ENCODE measurements at regions not wholly inside any gene's neighbourhood (a gene's known extent, or its start where the extent isn't known, plus 50 kb on each side); places are given as distances from the start of the nearest gene placed in this dataset.
A peak's percentile ranks its signal among the peaks of the same experiment; 100 is the strongest.

DNA sequence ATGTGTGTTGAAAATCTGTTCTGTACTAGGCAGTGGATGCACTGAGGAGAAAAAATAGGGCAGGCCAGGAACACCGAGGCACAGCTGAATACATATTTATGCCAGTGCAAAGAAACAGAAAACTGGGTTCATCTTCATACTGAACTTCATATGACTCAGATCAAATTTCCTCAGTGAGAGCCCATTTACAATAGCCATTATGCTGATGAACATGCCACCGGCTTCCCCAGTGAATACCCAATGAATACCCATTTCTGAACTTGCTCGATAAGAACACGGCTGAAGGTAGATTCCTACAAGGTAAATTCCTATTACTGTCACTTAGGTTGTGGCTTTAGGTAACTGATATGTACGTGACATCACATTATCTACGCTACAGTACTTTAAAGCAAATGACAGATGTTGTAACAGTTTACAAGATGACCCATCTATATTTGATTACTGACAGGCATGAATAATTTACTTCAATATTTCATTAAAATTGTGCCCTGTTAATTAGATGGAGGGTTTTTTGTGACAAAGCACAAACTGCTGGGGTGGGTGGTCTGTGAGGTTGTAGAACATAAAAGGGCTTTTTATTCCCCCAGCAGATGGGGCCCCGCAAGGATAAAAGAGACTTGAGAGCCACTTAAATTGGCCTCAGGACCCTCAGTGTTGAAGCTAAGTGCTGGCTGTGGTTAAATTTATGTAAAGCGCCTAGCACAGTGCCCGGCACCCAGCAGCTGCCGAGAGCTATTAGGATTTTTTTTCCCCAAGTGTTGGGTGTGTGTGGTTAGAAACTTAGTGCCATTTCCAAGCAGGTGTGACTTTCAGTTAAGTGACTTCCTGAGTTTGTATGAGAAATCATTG, 264.5 kb downstream of the CD83 start:
- H3K27ac ChIP-seq (ENCODE audit: extremely low read depth, low read depth, low read length) = no peak overlapping the region
- POLR2A ChIA-PET = no interaction called here
- TF ChIP-seq FEZF1 (tag by site-specific recombination; IDR thresholded peaks at IDR 0.05) (no peak), ZNF350 (tag by site-specific recombination; IDR thresholded peaks at IDR 0.05) (no peak), ZBTB17 (tag by site-specific recombination; IDR thresholded peaks at IDR 0.05) (no peak), ZNF596 (tag by site-specific recombination; IDR thresholded peaks at IDR 0.05) (no peak)
- TF ChIP-seq, protein P1, sequence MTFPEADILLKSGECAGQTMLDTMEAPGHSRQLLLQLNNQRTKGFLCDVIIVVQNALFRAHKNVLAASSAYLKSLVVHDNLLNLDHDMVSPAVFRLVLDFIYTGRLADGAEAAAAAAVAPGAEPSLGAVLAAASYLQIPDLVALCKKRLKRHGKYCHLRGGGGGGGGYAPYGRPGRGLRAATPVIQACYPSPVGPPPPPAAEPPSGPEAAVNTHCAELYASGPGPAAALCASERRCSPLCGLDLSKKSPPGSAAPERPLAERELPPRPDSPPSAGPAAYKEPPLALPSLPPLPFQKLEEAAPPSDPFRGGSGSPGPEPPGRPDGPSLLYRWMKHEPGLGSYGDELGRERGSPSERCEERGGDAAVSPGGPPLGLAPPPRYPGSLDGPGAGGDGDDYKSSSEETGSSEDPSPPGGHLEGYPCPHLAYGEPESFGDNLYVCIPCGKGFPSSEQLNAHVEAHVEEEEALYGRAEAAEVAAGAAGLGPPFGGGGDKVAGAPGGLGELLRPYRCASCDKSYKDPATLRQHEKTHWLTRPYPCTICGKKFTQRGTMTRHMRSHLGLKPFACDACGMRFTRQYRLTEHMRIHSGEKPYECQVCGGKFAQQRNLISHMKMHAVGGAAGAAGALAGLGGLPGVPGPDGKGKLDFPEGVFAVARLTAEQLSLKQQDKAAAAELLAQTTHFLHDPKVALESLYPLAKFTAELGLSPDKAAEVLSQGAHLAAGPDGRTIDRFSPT (tag by site-specific recombination; IDR thresholded peaks at IDR 0.05) = no peak
- CTCF ChIA-PET = no interaction called here
- no peak overlapping the region for H3K4me3 ChIP-seq (ENCODE audit: low read depth, low read length)
- H3K4me1 ChIP-seq (ENCODE audit: control insufficient read depth, insufficient read depth, low read length) = 0 out of 2 replicates have a peak, but pooled peaks cover 3% of the 10 kb centered on the region
- no peaks in the 10 kb centered on the region for H3K9me3 ChIP-seq (ENCODE audit: control insufficient read depth, insufficient read depth, low read depth, low read length)
- no peaks in the 10 kb centered on the region for H3K36me3 ChIP-seq (ENCODE audit: control insufficient read depth in 2 of 2, insufficient read depth in 1 of 2, low read length in 2 of 2)

DNA sequence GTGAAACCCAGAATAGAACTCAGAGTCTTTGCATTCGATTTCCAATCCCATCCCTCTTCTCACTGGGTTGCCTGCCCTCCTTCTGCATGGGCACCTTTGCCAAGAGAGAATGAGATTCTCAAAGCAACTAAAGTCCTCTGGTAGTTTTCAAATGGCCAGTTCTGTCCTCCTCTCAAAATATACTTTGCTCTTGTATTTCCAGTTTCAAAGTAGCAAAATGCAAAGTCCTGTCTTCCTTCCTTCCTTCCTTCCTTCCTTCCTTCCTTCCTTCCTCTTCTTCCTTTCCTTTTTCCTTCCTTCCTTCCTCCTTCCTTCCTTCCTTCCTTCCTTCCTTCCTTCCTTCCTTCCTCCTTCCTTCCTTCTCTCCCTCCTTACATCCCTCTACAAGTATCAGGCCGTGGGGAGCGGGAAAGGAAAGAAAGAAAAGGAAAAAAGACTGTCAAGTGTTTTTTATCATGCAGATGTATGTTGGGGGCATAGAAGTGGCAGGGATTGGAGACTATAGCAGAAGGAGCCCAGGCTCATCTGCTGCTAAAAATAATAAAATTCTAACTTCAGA, 265.2 kb downstream of the CD83 start:
- Histone ChIP-seq H3K9me3 (ENCODE audit: control insufficient read depth, insufficient read depth, low read depth, low read length) (no peaks in the 10 kb centered on the region), H3K36me3 (ENCODE audit: control insufficient read depth in 2 of 2, insufficient read depth in 1 of 2, low read length in 2 of 2) (no peaks in the 10 kb centered on the region), H3K4me3 (ENCODE audit: low read depth, low read length) (no peak overlapping the region), H3K27ac (ENCODE audit: extremely low read depth, low read depth, low read length) (no peak overlapping the region), H3K4me1 (ENCODE audit: control insufficient read depth, insufficient read depth, low read length) (0 out of 2 replicates have a peak, but pooled peaks cover 3% of the 10 kb centered on the region)
- peak; percentile 91 for TF ChIP-seq ZNF366 (tag by site-specific recombination; conservative IDR thresholded peaks at IDR 0.05)
- TF ChIP-seq, protein P2, sequence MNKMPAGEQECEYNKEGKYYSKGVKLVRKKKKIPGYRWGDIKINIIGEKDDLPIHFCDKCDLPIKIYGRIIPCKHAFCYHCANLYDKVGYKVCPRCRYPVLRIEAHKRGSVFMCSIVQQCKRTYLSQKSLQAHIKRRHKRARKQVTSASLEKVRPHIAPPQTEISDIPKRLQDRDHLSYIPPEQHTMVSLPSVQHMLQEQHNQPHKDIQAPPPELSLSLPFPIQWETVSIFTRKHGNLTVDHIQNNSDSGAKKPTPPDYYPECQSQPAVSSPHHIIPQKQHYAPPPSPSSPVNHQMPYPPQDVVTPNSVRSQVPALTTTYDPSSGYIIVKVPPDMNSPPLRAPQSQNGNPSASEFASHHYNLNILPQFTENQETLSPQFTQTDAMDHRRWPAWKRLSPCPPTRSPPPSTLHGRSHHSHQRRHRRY (tag by site-specific recombination; IDR thresholded peaks at IDR 0.05) = no peak
- TF ChIP-seq ZNF311 (tag by site-specific recombination; IDR thresholded peaks at IDR 0.05; ENCODE audit: borderline replicate concordance) = no peak
- CTCF ChIA-PET = no interaction called here
- POLR2A ChIA-PET = no interaction called here

DNA sequence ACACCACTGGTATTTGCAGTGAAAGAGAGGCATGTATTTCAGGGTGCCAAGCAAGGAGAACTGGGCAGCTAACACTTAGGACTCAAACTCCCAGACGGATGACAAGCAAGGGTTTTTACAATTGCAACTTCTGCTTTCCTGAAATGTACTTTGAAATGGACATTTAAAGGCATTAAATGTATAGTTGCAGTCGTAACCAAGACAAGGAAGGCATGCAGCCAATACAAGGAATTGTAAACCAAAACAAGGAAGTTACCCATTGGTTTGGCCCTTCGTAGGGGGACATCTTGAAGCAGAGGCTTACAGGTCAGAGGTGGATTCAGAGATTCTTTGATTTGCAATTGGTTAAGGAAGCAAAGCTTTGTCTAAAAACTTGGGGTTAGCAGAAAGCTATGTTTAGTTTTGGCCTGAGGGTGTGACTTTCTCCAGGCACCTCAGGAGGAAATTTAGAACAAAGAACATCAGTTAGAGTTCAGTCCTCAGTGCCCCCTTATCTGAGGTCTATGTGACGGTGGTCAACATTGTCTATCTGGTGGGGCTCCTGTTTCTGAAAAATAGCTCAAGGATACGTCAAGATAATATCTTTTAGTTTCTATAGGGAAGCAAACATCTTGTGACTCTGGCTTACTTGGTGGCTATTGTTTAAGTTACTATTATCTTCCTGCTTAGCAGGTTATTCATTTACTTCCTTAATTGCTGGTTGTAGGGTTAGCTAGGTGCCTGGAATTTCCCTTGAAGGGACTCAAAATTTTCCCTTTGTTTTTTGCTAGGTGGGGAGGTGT, 266.0 kb downstream of the CD83 start:
- Histone ChIP-seq H3K27ac (ENCODE audit: extremely low read depth, low read depth, low read length) (no peak overlapping the region), H3K36me3 (ENCODE audit: control insufficient read depth in 2 of 2, insufficient read depth in 1 of 2, low read length in 2 of 2) (no peaks in the 10 kb centered on the region), H3K4me1 (ENCODE audit: control insufficient read depth, insufficient read depth, low read length) (0 out of 2 replicates have a peak, but pooled peaks cover 3% of the 10 kb centered on the region), H3K9me3 (ENCODE audit: control insufficient read depth, insufficient read depth, low read depth, low read length) (no peaks in the 10 kb centered on the region), H3K4me3 (ENCODE audit: low read depth, low read length) (no peak overlapping the region)
- POLR2A ChIA-PET = no interaction called here
- TF ChIP-seq, protein P3, sequence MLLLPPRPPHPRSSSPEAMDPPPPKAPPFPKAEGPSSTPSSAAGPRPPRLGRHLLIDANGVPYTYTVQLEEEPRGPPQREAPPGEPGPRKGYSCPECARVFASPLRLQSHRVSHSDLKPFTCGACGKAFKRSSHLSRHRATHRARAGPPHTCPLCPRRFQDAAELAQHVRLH (tag by site-specific recombination; IDR thresholded peaks at IDR 0.05) = no peak
- TF ChIP-seq ZNF707 (tag by site-specific recombination; IDR thresholded peaks at IDR 0.05) (no peak), ZNF558 (tag by site-specific recombination; IDR thresholded peaks at IDR 0.05) (no peak)
- TF ChIP-seq, protein P4, sequence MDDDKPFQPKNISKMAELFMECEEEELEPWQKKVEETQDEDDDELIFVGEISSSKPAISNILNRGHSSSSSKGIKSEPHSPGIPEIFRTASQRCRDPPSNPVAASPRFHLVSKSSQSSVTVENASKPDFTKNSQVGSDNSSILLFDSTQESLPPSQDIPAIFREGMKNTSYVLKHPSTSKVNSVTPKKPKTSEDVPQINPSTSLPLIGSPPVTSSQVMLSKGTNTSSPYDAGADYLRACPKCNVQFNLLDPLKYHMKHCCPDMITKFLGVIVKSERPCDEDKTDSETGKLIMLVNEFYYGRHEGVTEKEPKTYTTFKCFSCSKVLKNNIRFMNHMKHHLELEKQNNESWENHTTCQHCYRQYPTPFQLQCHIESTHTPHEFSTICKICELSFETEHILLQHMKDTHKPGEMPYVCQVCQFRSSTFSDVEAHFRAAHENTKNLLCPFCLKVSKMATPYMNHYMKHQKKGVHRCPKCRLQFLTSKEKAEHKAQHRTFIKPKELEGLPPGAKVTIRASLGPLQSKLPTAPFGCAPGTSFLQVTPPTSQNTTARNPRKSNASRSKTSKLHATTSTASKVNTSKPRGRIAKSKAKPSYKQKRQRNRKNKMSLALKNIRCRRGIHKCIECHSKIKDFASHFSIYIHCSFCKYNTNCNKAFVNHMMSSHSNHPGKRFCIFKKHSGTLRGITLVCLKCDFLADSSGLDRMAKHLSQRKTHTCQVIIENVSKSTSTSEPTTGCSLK (tag by site-specific recombination; IDR thresholded peaks at IDR 0.05) = no peak
- CTCF ChIA-PET = interaction anchor here (1.4 kb wide), 1 partner anchor 13 kb away, joined by 6 read pairs; no protein-coding TSS in a partner anchor
